Middle frontal gyrus (tissue), 1 donor: ENCODE measurements at regions not wholly inside any gene's neighbourhood (a gene's known extent, or its start where the extent isn't known, plus 50 kb on each side); places are given as distances from the start of the nearest gene placed in this dataset.
"Not testable (repeated sequence)": the region's sequence is repeated elsewhere in the genome, so short reads cannot be mapped to it uniquely, and the experiment has no call there.

Experiments
- DNase-seq: peaks from one replicate; pipeline ENCODE4 v3.0.0-alpha.2; 2015; ENCODE audit warnings: low spot score; ENCODE audit errors: extremely low spot score

DNA sequence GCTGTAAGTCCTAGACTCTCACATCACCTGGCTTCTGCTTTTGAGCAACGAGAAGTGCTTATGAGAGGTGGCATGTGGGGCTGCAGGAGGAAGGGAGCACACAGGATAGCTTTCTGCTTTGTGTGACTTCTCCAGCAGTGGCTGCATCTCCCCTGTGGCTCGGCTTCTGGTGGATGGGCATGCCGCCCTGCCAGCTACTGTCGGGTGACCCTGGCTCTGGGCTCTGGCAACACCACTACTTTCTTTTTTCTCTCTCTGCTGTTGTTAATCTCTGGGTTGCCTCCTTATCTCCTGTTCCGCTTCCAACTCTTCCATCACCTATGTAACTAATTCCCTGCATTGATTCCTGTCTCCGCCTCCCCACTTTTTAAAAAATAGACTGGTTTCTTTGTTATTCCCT, 209.1 kb upstream of the DAAM1 start:
- no peak for DNase-seq

DNA sequence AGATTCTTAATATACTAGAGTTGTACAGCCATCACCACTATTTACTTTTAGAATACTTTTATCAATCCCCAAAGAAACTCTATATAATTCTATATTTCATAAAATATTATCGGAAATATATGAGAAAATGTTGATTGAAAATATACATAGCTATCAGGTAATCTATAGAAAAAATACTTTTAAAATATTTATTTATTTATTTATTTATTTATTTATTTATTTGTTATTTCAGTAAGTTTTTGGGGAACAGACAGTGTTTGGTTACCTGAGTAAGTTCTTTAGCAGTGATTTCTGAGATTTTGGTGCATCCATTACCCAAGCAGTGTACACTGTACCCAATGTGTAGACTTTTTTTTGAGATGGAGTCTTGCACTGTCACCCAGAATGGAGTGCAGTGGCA, 206.6 kb upstream of the DAAM1 start:
- no peak for DNase-seq

DNA sequence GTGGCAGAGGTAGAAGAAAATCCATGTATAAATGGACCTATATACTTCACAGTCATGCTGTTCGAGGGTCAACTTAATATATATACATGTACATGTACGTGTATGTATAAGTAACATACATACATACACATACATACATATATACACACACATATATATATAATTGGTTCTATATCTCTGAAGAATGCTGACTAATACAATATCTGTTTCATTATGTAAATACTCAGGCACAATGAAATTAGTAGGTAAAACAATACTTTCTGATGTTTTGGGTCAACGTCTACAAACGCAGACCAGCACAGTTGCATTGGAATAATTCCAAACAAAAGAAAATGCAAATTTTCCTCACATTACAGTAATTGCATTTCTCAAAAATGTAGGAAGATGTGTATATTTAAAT, 202.7 kb upstream of the DAAM1 start:
- no peak for DNase-seq

DNA sequence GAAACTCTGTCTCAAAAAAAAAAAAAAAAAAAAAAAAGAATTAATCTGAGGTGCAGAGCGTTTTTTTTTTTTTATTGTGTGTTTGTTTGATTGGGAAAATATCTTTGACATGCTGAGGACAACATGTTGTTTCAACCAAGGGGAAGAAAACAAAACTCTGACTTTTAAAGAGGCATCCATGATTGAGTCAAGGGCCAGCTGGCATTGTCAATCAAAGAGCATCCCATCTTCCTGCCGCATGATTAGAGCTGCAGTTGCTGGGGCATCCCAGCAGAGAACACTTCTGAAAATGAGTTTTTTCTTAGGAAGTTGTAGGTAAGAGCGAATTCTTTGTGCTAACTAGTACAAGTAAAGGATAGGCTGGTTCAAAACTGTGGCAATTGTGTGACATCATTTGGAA, 200.9 kb upstream of the DAAM1 start:
- DNase-seq: no peak

DNA sequence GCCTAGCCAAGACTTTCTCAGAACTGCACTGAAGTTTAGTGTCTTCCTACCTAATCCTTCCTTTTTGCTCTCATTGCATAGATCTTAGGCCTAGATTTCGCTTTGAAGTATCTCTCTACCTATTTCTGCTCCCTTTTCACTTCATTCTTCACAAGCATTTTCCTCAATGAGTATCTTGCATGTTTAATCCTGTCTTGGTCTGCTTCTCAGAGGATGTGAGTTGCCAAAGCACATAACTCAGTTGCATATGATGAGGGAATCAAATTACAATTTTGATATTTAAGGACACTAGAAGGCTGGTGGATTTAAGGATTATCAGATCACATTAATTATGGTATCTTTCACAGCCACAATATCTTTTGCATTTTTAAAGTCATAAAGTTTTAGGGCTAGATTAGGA, 195.5 kb upstream of the DAAM1 start:
- no peak for DNase-seq

DNA sequence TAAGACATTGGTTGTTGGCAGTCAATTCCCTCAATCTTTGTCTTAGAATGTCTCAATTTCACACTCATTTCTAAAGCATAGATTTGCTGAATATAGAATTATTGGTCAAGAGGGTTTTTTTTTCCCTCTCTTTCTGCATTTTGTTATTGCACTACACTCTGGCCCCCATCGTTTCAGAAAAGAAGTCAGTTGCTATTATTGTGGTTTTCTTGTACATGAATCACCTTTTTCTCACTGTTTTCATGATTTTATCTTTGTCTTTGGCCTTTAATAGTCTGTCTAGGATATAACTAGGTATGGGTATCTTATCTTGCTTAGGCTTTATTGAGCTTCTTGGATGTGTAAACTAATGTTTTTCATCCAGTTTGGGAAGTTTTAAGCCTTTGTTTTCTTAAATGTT, 194.3 kb upstream of the DAAM1 start:
- DNase-seq: no peak

DNA sequence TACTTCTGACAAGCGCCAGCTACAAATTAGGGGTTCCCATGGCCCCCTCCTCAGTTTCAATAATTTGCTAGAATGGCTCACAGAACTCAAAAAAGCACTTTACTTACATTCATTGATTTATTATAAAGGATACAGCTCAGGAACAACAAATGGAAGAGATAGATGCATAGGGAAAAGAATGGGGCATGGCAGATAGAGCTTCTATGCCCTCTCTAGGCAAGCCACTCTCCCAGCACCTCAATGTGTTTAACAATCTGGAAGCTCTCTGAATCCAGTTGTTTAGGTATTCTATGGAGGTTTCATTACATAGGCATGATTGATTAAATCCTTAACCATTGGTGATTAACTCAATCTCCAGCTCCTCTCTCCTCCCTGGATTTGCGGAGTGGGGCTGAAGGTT, 184.5 kb upstream of the DAAM1 start:
- no peak for DNase-seq

DNA sequence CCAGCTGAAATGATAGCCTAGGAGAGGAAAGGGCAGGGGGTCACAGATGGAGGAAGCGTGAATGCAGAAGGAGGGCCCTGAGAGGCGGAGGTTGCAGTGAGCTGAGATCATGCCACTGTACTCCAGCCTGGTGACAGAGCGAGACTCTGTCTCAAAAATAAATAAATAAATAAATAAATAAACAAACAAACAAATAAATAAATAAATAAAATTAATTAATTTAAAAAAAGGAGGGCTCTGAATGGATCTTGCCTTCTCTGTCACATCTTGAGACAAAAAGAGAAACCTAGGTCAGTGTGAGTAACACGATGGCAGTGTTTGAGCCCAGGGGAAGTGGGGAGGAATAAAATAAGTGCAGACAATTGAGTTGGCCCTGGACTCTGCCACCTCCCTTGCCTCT, 182.3 kb upstream of the DAAM1 start:
- DNase-seq: not testable (repeated sequence)

DNA sequence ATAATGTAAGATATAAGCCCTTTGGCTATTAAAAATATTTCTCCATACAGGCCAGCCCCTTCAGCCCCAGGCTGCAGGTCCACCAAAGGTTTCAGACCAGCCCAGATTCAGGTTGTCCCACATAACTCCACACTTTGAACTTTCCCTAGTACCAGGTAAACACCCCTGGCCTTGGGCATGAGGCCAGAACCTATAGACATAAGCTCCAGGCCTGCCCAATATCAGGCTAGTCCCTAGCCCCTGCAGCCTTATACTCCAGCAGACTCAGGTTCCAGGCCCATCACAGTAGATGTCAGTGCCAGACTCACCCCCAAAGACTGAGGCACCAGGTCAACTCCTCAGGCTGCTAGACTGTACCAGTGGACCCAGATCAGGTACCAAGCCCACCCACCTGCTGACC, 178.5 kb upstream of the DAAM1 start:
- no peak for DNase-seq

DNA sequence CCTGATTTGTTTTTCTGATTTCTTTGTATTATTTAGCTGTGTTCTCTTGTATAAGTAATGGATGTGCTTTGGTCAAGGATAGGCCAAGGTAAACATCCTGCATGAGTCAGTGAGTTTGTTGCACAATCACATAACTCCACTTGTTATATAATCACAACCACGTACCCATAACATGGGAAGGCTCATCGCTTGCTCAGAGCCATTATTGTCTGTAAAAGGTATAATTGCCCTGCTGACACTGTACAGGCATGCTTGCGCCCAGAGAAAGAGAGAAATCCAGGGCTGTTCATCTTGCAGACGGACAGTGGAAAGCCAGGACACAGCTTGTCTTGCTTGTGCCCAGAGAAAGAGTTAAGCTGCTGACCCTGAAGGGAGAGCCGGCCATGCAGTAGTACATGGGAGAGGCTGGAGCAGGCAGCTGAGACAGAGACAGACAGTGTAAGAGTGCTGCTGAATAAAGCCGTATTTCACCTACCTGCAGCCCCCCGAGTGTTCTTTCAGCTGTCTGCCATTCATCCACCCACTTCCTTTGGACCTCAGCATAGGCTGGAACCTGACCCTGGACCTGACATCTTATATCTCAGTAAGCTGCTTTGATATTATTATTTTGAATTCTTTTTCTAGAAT, 174.7 kb upstream of the DAAM1 start:
- no peak for DNase-seq

DNA sequence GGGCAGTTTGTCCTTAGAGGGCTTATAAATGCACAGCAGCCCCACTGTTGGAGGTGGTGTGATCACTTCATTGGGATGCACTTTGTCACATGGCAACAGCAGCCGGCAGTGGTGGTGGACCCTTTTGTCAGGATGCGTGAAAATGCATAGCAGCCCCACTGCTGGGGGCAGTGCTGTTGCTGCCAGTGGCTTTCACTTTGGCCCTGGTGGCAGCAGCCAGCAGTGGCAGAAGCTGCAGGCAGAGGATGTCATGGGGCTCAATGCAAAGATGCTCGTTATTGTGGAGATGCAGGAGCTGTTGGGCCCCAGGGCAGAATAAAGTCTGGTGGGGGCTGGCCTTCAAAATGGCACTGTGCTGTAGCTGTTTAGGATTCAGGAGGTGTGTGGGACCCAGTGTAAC, 173.0 kb upstream of the DAAM1 start:
- no peak for DNase-seq

DNA sequence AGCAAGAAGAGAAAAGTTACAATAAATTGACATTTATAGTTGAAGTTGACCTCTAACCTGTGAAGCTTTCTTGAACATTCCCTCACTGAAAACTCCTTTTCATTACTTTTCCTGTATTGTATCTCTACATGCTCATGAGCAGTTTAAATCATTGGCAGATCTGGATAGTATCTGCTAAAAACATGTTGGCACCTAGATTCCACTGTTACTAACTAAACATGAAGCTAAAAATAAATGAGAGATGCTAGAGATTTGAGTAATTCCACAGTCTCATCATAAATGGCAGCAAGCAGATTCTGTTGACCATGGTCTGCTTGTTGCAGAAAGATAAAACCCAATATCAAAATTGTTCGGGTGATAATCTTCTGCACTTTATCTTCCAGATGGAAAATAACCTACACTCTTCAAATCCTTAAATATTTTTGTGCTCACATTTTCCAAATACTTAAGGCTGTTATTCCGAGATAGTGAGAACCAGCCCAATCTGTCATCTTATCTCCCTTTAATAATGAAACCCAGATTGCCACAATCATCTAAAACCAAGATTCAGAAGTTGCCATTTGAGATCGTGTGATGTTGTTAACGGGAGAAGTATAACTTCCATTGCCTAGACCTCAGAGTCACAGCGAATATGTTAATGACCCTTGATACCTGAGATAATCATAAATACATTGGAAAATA, 171.0 kb upstream of the DAAM1 start:
- no peak for DNase-seq

DNA sequence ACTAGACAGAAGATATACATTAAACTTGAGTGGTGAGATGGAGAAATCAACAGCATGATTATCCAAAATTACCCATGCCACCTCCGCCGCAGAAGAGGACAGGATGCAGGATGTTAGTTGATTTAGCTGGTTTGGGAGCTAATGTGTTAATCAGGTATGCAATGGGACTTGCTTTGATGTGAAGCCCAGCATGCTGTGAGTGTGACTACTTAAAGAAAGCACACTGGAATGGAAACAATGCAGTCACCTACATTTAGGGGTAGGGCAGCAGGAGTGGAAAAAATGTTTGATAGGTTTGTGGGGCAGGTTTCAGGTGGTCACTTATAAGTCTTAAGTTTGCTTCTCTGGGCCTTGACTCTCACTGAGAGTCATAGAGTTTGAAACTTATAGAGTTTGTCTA, 170.0 kb upstream of the DAAM1 start:
- DNase-seq: no peak

DNA sequence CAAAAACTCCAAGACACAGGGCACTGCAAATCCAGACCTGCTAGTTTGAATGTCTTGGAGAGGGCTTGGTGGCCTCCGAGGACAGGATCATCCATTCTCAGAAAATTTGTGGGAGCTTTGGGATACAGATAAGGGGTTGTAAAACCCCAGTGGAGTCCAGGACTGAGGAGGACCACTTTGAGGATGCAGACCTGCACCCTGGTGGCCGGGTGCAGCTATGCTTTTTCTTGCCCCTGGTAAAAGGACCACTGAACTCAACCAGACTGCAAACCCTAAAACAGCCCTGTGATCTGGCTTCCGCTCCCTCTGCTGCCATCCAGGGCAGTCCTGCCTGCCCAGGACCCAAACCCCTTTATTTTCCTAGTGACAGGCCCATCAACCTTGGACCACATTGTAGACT, 169.5 kb upstream of the DAAM1 start:
- no peak for DNase-seq

DNA sequence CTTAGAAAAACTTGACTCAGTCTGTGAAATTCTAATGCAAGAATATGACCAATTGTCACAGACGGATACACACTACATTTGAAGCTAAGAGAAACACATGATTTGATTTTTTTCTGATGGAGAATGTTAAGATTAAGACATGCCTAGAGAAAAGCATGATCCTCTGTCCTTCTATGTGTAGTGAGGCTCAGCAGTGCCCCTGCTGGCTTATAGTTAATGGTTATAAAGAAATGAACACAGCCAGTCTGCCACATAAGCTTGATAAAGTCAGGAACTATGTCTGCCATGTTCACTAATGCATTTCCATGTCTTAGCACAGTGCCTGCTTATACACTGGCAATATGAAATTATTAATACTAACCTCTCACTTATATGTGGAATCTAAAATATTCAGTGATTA, 168.1 kb upstream of the DAAM1 start:
- DNase-seq: no peak

DNA sequence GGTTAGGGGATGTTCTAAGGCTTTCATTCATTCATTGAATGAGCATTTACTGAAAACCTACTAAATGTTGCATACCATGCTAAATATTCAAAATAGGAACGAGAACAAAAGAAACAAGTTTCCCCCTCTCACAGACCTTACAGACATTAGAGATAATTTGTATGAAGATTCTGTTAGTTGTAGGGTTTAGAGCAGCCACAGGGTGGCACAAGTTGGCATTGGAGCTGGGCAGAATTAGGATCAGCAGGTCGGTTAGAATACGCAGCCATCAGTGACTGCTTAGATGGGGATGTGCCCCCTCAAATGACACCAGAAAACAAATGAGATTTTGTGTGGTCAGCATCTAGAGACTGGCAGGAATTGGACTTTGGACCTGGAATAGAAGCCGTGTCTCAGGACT, 166.3 kb upstream of the DAAM1 start:
- DNase-seq: no peak

DNA sequence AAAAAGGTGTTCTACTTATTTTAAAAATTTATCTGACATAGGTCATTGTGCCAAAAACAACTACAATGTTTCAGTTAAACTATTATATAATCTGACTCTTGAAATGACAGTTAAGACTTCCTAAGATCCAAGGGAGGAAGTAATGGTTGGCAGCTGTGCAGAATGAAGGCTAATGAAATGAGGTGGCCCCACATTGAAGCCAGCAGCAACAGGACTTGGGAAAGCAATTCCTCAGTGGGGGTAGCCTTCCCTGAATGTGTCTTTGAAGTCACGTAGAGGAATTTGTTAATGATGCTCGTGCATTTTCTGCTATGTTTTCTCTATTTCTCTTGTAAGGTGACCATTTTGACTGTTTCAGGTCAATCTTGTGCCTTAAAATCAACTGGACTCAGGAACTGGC, 162.4 kb upstream of the DAAM1 start:
- DNase-seq: no peak

DNA sequence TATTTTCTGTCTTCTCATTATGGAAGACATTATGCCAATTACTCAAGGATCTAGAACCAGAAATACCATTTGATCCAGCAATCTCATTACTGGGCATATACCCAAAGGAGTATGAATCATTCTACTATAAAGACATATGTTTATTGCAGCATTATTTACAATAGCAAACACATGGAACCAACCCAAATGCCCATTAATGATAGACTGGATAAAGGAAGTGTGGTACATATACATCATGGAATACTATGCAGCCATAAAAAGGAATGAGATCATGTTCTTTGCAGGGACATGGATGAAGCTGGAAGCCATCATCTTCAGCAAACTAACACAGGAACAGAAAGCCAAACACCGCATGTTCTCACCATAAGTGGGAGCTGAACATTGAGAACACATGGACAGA, 161.8 kb upstream of the DAAM1 start:
- DNase-seq: not testable (repeated sequence)

DNA sequence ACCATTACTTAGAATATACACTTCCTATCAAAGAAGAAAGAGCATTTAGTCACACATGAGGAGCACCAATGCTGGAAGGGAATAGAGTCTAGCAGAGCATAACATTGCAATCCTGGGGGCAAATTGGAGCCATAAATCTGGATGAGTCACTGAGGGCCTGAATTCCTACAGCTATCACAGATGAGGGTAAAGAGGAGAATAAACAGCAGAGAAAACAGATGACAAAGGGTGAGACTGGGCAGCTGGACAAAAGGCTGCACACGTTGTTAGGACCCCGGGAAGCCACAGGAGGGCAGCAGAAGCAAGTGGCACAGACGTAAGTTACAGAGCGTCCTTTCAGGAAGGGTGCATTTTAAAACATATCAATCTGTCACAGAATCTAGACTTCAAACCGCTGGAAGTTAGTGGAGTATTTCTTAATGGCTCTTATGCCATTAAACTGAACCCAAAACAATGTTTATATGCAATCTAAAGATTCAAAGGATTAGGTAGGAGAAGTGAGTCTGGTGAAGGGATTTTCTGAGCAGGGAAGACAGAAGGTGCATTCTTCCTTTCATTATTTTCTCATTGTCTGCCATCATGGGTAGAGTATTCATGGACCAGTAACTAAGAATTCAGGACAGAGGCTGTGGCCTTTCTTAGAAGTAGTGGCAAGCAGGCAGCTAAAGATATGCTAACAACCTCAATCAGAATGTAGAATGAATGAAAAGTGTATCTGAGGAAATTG, 159.8 kb upstream of the DAAM1 start:
- peak; percentile 11 for DNase-seq

DNA sequence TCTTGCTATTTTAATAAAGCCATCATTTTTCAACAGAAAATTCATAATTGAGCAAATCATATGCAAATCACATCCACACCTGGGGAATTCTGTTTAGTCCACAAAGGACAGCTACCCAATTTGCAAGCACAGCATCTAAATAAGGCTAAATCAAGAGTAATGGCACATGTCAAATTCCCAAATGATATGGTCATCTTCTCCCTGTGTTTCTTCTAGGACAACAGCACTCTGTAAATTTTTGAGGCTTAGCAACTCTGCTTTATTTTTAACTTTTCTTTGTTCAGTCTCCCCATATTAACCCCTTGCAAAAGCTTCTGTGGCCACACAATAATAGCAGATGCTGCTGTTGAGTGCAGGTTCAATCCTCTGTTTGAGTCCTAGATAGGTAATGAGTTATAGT, 155.6 kb upstream of the DAAM1 start:
- DNase-seq: no peak

DNA sequence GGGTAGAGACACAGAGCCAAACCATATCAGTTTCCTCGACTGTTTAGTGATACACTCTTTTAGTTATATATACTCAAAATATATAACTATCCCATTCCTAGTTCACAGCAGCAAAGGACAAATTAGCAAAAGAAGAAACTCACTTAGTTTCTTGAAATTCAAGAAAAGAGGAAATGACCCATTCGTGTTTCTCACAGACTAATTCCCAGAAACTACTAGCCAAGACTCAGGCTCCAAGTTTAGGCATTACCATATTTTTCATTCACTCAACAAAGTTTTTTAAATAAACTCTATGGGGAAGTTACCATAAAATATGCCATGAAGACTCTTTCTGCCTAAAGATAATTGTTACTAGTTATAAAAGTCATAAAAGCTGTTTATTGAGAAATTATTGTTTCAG, 152.3 kb upstream of the DAAM1 start:
- no peak for DNase-seq

DNA sequence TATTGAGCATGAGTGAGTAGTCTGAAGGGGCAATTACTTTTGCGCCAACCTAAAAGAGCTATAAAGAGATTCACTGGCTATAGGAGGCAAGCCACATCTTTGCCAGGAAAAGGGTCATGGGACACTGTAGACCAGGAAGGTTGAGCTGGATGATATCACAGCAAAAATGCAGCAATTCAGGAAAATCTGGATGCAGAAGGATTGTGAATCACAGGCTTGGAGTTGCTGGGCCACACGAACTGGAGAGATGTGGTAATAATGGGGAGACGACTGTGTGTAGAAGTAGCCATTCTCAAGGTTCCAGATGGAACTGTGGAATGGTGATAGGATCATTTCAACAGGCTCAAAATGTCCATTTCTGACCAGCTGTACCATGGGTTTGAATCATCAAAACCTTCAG, 151.4 kb upstream of the DAAM1 start:
- no peak for DNase-seq

DNA sequence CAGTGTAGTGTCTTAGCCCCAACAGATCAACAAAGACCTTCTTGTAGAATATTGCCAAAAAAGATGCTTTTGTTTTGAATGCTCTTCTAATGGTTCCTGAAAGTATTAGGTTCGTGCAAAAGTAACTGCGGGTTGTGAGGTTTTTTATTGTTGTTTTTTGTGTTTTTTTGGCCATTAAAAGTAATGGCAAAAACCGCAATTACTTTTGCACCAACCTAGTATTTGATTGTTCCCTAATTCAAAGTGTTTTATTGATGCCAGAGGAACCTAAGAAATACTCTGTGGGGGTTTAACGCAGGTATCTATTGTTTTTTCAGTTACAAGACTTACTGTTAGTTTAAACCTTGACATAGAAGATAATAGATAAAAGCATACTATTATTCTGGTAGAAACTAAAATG, 150.8 kb upstream of the DAAM1 start:
- no peak for DNase-seq
